ENCODE measurements at regions not wholly inside any gene's neighbourhood (a gene's known extent, or its start where the extent isn't known, plus 50 kb on each side); places are given as distances from the start of the nearest gene placed in this dataset.

DNA sequence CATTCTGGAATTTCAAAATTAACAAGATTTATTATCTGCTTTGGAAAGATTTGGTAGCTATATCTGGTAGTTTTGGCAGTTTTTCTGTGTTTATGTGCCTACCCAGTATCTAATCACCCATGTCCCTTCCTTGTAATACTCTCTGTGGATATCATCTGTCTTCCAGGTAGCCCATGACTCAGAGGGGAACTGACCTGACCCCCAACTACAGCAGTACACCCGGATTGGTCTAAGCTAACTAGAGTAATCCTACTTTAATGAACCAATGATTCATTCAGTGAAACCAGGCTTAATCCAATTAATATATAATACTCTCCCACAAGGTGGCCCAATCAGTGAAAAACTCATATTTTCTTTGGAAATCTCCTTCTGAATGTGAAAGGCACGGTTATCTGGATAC, 295.3 kb upstream of the SULF2 start:
- DNase-seq (ENCODE audit: low read depth) = no peak

DNA sequence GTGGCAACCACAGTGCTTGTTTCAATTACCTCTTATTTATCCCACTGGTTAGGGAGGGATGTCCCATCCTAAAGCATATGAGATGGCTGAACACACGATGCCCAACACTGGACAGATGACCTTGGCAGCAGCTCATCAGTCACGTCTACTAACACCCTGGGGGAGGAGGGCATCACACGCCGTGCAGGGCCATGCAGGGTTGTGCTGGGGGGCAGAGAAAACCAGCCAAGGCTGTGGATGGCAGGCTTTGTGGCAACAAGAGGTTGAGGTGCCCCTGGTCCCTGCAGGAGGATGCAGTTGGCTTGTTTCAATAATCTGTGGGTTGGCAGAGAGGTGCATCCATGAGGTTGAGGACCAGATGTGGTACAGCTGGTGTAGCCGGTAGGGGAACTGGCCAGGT, 293.7 kb upstream of the SULF2 start:
- no peak for DNase-seq (ENCODE audit: low read depth)

DNA sequence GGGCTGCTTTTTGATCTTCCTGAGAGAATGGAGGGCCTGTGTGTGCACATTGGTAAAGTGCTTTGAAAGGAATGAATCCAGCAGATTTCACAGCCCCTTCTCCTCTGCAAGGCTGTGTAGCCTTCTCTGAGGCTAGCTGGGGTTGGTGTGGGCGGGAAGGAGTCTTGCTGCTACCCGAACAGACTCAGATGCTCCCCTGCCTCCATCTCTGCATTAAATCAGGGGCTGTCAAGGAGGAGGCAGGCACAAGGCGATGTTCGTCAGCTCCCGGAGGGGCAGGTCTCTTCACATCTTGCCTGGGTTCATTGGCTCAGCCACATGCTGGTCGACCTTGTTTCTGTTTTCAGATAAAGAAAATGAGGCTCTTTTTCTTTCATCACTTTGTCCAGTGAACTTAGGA, 291.5 kb upstream of the SULF2 start:
- no peak for DNase-seq (ENCODE audit: low read depth)

DNA sequence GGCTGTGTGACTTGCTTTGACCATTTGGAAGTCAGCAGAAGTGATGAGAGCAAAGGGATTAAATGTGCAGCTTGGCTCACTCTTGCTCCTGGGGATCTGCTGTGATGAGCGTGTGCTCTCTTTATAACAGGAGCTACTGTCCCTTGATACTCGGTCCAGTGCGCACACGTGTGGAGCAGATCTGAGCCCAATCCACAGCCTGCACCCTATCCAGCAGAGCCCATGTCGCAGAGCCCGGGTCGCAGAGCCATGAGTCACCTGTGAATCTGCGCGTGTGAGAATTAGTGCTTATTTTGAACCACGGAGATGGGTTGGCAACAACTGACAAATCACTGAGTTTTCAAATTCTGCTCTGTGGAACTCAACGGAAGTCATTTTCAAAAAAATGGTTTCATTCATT, 291.0 kb upstream of the SULF2 start:
- no peak for DNase-seq (ENCODE audit: low read depth)

DNA sequence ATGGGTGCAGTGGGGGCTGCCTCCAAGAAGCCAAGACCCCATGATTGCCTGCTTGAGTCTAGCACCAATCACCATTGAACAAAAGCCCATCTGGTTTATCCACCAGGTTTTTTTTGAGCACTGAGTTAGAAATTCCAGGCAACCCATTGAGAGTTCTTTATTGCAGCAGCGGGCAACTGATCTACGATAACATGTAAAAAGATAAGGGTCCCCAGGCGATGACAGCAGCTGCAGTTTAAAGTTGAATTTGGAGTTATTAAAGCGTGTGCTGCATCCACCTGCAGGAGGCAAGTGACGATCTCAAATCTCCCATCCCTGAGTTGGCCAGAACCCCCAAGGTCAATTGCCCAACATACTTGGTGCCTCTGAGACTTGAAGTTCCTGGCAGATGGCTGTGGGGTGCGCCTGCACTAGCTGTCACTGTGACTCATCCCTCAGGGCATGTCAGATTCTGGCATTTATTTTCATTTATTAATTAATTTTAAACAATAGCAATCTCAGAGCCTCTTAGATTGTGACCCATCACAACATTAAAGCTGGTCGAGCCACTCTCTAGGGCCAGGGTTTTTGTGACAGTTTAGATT, 290.4 kb upstream of the SULF2 start:
- DNase-seq (ENCODE audit: low read depth) = no peak

DNA sequence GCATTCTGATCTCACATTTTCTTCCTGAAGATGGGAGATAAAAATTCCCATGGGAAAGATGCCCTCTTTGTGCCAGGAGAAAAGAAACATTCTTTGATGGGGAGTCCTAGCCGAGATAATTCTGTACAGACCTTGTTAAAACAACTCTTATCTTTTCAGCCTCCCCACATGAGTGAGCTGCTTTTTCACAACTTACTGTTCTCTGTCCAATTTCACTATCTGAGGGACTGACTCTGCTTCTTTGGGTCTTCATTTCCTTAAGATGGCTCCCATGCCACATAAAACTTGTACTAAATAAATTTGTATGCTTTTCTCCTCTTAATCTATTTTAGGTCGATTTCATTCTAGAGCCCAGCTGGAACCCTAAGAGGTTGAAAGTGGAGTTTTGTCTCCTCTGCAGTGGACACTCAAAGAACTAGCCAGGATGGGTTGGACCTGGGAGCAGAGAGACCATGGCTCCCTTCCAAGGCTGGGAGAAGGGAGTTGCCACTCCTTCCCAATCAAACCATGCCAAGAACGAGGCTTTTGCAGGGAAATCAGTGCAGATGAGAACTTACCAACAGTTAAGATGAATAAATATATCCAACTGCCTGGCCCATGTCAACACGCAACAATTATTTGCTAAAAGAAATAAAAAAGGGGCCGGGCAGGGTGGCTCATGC, 285.8 kb upstream of the SULF2 start:
- DNase-seq (ENCODE audit: low read depth) = no peak

DNA sequence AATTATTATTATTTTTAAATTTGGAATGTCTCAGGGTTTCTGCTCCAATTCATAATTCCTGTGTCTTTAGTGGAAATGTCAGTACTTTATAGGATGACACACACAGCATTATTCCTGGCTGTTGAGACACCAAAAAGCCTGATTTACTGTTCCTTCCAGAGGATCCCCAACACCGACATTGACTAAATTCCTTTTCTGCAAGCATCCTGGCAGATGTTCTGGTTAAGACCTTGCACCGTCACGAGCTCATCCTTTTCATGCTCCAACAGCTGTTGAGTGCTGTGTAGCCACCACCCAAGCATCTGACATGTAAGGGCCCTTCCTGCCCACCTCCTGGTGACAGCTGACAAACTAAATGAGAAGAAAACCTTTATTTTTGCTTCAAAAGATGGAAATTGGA, 284.3 kb upstream of the SULF2 start:
- DNase-seq (ENCODE audit: low read depth) = no peak

DNA sequence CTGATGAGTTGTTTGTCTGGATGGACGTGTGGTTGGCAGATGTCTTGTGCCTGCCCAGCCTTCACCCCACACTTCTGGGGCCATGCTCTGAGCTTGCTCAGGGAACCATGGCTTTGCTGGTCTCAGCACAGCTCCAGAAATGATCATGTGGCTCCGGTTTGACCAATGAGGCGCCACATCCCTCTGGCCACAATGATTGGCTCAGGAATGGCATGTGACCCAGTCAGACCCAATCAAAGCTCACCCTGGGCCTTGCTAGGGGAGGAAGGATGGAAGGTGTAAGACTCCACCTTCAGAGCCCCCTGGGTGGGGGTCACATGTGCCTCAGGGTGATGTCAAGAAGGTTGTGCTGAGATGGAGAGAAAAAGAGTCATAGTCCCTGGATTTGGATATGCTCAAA, 281.6 kb upstream of the SULF2 start:
- no peak for DNase-seq (ENCODE audit: low read depth)

DNA sequence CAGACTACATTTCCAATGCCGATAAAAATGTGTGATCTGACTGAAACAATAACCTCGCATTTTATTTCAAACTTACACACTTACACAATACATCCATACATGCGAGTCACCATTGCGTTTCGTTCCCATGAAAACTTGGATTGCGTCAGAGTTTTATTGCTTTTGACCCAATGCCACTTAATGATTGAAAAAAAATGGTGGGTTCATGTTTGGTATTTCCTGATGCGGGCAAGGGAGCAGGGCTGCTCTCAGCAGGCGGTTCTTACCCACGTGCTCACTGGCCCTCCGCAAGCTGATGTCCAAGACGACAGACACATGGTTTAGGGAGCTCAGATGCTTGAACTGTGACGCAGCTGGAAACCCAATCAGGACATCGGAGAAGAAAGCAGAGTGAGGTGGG, 281.0 kb upstream of the SULF2 start:
- peak; percentile 0 for DNase-seq (ENCODE audit: low read depth)

DNA sequence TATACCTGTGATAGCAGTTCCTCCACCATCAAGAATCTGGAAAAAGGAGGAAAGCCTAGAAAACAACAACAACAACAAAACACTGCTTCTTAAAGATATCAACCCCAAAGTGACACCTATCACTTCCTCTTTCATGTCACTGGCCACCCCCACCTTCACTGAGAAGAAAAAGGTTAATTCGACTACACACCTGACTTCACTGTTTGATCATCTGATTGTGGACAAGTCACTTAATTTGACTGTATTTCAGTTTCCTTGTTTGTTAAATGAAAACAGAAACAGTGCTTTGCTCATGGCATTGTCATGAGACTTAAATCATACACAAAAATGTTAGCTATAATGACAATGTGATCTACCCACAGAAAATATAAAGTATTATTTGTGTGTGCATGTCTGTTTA, 280.6 kb upstream of the SULF2 start:
- DNase-seq (ENCODE audit: low read depth) = no peak

DNA sequence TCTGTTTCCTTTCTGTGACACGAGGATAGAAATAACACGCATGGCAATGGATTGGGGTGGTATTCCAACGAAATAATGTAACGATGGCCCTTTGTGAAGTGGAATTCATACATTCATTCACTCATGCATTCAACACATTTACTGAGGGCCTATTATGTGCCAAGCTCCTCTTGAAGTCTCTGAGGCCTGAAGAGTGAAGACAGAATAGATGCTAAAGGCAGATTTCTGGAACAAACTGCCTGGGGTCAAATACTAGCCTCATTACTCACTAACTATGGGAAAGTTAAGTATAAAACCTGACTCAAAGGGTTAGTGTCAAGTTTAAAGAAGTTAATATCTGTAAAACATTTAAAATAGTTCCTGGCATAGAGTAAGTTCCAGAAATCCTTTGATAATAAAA, 279.6 kb upstream of the SULF2 start:
- DNase-seq (ENCODE audit: low read depth) = peak; percentile 21

DNA sequence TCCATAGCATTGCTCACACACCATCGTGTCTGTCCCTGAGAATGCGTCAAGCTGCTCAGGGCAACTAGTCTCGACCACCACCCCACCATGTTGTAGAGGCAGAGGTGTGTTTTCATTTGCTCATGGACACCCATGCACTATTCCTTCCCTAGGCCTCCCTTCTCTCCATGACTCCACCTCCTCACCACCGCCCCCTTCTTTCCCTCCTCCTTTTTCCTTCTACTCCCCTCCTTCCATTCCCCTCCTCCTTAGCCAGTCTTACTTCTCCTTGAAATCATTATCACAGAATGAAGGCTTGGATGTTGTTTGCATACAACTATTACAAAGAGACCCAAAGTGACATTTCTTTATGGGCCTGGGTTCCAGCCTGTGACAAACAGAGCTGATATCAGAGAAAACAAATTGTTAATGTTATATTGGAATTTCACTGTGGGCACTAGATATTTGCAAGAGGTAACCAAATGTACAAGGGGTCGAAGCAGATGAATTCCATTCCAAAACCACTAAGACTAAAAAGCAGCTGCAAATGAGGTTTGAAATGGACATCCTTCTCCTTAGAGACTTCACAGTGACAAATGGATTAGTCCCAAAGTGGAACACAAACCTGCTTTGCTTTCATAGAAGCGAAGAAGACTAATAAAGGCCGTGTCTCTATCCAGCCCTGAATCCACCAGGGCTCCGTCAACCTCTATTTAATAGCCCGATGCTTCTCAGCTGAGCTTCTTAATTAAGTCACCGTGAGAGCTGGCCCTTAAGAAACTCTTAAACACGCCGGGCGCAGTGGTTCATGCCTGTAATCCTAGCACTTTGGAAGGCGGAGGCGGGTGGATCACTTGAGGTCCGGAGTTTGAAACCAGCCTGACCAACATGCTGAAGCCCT, 275.8 kb upstream of the SULF2 start:
- DNase-seq (ENCODE audit: low read depth) = no peak

DNA sequence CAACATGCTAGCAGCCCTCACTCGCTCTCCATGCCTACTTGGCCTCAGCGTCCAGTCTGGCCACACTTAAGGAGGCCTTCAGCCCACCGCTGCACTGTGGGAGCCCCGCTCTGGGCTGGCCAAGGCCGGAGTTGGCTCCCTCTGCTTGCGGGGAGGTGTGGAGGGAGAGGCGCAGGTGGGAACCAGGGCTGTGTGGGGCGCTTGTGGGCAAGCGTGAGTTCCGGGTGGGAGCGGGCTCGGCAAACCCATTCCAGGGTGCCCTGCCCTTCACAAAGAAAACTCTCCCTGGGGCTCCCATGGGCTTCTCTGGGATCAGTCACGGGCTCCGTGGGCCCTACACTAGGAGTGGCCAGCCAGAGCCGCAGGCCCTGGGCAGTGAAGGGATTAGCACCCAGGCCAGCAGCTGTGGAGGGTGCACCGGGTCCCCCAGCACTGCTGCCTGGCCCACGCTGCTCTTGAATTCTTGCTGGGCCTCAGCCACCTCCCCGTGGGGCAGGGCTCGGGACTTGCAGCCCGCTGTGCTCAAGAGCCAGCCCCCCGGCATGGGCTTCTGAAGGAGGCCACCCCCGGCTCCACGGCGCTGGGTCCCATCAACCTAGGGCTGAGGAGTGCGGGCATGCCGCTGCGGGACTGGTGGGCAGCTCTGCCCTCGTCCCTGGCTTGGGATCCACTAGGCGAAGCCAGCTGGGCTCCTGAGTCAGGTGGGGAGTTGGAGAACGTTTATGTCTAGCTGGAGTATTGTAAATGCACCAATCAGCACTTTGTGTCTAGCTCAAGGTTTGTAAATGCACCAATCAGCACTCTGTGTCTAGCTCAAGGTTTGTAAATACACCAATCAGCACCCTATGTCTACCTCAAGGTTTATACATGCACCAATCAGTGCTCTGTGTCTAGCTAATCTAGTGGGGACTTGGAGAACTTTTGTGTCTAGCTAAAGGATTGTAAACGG, 273.6 kb upstream of the SULF2 start:
- DNase-seq (ENCODE audit: low read depth) = no peak

DNA sequence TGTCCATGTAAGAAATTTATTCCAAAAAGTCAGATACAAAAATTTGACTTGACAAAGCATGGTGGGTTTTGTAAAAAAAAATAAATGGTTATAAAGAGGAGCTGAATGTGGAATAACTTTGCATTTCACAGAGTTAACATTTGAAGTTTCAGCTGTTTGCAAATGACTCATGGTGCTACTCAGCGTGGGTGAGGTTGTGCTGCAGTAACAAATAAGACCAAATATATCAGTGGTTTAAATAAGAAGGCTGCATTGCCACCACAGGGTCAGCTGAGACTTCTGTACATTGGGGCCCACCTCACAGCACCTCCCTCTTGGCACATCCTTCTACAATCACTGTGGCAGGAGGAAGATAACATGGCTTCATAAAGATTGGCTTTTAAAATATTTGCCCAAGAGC, 272.5 kb upstream of the SULF2 start:
- DNase-seq (ENCODE audit: low read depth) = no peak

DNA sequence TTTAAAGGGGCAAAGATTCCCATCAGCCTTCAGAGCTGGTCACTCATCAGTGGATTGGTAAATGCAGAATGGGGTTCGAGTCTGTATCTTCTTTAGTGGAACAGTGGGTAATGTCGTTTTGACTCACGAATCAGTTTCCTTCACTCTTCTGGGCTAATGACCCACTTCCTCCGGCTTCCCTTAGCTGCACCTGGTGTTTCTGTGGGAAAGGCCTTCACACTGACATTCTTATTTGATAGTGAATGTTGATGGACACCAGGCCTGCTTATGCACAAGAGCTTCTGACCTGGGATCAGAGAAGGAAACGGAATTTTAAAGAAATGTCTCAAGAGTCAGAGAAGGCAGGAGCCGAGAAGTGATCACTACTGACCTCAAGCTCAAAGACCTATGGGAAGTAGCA, 272.0 kb upstream of the SULF2 start:
- DNase-seq (ENCODE audit: low read depth) = no peak

DNA sequence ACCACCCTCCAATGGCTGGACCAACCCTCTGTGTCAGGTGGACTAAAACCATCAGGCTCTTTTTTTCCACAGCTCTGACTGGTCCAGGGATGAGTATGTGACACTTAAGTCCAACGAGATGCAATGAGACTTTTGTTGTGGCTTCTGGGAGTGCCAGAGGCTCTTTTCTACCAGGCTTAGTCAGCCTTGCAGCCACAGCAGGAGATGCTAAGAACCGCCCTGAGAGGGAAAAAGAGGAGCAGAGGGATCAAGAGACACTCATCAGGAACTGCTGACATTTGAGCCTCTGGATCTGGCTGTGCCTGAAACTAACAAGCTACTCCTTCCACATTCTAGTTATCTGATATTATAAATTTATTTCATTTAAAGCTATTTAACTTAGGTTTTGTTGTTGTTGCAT, 270.9 kb upstream of the SULF2 start:
- DNase-seq (ENCODE audit: low read depth) = no peak

DNA sequence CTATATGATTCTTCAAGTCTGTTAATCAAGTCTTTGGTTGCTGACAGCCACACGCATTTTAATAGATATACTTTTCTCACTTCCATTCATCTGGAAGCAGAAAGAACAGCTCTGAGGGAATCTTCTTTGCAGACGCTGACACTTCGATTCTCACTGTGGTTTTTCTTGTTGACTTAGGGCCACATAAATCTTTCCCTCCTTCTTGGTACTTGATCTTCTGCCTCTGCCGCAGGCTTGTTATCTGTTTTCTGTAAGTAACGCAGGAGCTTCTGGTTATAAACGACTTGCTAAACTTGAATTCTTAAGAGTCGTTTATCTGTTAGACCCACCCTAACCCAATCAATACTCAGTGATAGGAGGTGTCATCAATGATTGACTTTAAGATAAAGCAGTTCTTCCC, 268.8 kb upstream of the SULF2 start:
- DNase-seq (ENCODE audit: low read depth) = no peak

DNA sequence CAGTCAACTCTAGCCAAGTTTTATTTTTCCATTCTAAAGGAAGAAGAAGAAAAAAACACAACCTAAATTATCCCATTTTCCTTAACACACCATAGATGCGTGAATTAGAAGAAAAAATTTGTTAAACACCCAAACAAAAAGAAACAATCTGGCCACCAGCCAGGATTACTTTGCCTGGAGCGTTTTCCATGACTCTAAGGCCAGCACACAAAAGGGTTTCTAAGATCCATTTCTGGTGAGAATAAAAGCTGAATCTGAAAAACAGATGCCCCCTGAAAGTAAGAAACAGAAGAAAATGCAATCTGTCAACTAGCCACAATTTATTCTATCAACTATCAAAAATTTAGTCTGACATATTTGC, 267.2 kb upstream of the SULF2 start:
- DNase-seq (ENCODE audit: low read depth) = no peak

DNA sequence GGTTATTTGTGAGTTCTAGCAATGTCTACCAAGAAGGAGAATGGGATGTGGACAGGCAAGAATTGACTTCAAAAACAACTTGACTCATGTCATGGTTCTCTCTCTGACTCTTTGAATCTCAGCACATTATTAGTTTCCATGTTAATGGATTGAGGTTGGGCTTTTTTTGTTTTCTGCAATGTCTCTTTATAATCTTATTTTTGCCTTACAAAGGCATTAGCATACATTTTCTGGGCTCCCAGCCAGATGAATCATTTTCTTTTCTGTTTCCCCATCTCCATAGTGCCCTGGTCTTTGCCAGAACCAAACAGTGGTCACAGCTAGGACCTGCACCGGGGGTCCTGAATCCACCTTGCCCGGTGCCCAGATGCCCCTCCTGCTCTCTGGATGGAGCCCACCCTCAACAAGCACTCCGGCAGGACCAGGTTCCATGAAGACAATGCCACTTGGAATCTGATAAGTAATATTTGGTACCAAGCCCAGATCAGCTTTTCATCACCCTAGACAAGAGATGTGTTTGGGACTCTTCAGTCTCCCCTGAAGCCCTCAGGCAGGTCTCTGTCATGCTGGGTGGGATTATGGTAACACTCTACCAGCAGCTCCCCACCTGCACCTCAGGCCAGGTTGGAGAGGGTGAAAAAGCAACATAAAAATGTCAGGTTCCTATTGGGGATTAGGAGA, 266.7 kb upstream of the SULF2 start:
- peak; percentile 29 for DNase-seq (ENCODE audit: low read depth)

DNA sequence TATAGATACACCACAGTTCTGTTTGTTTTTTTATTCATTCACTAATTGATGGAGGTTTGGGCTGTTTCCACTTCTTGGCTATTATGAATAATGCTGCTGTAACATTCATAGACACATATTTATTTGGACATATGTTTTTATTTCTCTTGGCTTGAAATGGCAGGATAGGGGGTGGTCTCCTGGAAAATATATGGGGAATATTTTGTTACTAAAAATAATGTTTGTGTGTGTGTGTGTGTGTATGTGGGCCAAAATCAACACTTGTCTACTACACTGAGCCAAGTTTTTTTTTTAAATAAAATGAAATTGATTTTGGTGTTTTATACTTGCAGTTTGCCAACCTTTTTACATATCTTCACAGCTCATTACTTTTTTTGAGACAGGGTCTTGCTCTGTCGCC, 264.4 kb upstream of the SULF2 start:
- no peak for DNase-seq (ENCODE audit: low read depth)

DNA sequence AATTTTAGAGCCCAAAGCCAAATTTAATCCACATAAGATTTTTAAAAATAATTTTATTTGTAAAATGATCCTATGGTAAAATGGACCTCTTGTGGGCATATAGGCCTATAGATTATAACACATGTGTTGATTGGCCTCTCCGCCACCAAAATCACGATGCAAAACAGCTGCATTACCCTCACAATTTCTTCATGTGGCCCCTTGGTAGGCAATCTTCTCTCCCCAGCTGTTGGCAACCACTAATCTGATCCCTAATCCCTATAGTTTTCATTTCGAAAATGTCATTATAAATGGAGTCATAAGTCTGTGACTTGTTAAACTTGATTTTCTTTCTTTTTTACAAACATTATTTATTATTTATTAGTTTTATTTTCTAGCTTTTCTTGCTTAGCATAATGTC, 263.9 kb upstream of the SULF2 start:
- DNase-seq (ENCODE audit: low read depth) = no peak

DNA sequence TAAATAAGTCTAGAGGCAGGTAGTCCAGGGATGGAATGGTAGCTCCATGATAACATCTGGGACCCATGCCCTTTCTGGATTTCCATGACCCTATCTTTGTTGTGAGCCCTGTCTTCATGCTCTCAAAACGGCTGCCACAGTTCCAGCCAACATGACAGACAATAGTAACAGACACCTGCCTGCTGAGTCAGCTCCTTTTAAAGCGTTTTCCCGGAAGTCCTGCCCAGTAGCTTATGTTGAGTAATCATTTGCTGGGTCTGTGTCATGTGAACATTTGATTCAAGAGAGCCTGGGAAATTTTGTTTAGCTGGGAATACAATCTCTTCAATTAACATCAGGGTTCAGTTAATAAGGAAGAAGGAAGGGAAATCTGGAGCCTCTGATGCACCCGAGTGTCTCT, 262.2 kb upstream of the SULF2 start:
- no peak for DNase-seq (ENCODE audit: low read depth)
